SK-N-DZ (cell line): ENCODE measurements at regions not wholly inside any gene's neighbourhood (a gene's known extent, or its start where the extent isn't known, plus 50 kb on each side); places are given as distances from the start of the nearest gene placed in this dataset.
A peak's percentile ranks its signal among the peaks of the same experiment; 100 is the strongest.
"Not testable (repeated sequence)": the region's sequence is repeated elsewhere in the genome, so short reads cannot be mapped to it uniquely, and the experiment has no call there.

Experiments used
- DNase-seq: peaks from one replicate; pipeline ENCODE4 v3.0.0-alpha.2; 2015; ENCODE audit warnings: low spot score

GRCh38 chrY:12359867-12360266 is 341.2 kb upstream of the USP9Y start:
- no peak for DNase-seq

- DNase-seq, result no peak
These were observed 340.5 kb upstream of the USP9Y start for GRCh38 chrY:12360496-12360895.

DNA sequence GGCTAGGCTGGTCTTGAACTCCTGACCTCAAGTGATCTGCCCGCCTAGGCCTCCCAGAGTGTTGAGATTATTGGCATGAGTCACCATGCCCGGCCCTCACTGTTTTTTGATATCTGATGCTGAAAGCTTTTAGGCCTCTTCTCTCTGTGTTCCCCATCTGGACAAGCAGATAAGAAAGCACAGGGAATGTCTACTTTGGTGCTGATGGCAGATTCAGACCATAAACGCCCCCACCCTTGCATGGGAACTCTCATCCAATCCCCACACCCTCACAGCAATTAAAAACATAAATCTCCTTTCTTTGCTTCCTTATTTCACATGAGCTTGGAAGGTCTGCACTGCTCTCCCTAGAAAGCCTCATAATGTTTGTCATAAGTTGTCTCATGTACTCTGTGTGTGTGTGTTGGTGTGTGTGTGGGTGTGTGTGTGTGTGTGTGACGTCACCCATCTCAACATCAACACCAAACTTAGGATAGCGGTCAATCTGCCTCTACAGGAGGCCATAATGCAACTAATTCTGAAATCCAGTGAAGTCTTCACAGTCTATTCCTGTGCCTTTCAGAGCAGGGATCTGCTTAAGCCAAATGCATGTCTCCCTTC is 335.6 kb upstream of the USP9Y start:
- no peak for DNase-seq

GRCh38 chrY:12374588-12374987 is 326.4 kb upstream of the USP9Y start:
- not testable (repeated sequence) for DNase-seq

DNA sequence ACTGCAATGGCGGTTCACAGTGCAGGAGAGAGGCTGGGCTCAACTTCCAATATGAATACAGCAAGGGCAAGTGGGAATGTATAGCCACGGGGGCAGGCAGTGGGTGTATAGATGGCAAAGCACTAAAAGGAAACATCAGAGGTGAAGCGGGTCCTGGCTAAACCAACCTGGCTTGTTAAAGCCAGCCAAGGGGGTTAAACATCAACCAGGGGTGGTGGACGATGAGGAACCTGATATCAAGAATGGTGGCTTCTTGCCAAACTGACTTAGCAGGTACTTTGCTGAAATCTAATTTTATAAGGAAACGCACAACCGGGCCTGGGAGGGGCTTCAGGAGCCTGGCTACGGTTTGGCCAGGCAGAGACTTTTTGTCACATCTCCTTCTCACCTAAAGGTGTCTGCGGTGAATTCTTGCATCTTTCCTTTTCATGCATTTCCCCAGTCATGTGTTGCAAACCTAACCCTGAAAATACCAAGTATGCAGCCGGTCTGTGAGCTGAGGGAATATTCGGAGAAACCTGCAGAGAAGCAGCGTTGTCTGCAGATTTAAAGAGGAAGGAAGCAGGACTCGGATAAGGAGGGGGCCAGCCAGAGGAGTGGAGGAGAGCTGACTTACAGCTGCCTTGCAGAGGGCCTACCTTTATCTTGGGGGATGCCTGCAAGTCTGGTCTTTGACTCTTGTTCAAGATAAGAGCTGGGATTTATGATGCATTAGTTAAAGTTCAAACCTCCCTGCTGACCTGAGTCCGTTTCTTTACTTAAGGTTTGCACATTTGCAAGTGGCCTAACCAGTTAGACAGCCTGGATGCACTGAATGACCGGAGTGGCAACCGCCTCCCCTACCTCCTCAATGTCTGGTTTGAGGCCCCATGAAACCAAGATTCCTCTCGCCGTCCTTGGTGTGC is 309.1 kb upstream of the USP9Y start:
- not testable (repeated sequence) for DNase-seq

DNA sequence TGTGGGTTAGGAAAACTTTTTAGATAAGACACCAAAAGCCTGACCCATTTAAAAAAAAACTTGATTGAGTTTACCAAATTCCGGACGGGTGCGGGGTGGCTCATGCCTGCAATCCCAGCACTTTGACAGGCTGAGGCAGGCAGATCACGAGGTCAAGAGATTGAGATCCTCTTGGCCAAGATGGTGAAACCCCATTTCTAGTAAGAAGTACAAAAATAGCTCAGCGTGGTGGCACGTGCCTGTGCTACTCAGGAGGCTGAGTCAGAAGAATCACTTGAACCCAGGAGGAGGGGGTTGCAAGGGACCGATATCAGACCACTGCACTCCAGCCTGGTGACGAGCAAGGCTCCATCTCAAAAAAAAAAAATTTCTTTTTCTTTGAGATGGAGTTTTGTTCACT is 307.8 kb upstream of the USP9Y start:
- no peak for DNase-seq

- DNase-seq, result not testable (repeated sequence)
These were observed 305.5 kb upstream of the USP9Y start for GRCh38 chrY:12395381-12396120.

DNA sequence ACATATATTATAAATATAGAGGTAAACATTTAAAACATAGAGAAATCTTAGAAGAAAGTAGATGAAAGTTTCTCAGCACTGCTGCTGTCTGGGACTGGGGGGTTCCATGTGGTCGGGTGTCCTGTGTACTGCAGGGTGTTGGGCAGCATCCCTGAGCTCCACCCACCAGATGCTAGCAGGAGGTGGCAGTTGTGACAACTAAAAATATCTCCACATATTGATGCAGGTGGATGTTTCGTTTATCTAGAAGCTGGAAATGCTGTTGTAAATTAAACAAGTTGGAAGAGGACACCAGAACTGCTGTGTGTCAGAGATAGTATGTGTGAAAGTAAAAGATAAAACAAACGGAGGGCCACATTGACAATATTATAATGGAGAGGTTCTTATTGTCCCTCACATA is 297.1 kb upstream of the USP9Y start:
- no peak for DNase-seq

GRCh38 chrY:12408236-12408635 is 292.8 kb upstream of the USP9Y start:
- DNase-seq, result no peak

DNA sequence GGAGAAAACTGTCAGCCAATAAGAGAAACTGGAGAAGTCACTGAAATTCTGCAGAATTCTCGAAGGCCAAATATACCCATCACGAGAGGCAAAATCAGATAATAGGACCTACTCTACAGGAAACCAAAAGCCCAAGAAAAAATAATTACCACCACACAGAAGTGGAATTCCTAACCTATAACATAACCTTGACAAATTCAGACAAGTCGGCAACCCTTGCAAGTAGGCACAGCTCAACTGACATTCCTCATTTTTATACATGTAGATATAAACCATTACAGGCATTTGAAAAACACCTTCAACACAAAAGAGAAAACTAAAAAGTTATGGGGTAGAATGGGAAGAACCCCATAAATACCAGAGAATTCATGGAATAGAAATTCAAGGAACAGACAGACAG is 290.3 kb upstream of the USP9Y start:
- DNase-seq, result no peak

DNA sequence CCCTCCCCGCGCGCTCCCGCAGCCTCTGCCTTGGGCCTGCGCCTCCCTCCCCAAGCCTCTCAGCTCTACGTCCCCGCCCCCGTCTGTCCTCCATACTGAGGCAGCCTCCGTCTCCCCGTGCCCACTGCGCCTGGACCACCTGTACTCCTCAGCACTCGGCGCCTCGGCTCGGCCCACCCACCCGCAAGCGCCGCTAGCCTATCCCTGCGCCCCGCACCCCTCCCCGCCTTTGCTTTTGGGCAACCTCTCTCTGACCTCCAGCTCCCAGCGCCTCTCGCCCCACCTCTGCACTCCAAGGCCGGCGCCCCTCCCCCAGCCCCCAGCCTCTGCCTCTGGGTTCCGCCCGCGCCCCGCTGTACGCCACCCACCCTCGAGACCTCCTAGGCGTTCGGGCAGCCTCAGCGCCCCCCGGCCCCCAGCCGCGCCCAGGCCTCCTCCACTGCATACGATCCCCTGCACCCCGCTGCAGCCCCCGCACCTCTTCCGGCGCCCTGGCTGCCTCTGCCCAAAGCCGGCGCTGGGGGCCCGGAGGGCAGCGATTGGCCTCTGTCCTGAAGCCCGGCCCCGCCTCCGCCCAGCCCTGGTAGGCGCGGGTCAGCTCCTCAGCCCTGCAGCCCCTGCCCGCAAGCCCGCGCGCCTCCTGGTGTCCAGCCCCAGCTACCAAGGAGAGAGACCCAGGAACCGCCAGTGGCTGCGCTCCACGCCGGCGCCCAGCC is 279.8 kb upstream of the USP9Y start:
- no peak for DNase-seq

DNA sequence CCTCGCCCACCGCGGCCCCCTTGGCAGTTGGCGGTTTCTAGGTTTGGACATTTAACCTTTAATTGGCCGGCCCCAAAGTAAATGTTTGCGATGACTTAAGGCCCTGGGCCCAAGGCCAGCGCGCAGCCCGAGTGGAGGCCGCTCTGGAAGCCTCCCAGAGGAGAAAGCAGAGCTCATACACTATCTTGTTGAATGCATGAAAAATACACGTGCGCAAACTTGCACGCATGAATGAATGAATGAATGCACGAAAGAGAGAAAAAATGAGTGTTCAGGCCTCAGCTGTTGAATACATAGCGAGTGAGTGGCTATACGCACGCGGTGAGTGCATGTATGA is 279.3 kb upstream of the USP9Y start:
- DNase-seq, result no peak

- DNase-seq, result no peak
These were observed 278.5 kb upstream of the USP9Y start for GRCh38 chrY:12422536-12422935.

DNA sequence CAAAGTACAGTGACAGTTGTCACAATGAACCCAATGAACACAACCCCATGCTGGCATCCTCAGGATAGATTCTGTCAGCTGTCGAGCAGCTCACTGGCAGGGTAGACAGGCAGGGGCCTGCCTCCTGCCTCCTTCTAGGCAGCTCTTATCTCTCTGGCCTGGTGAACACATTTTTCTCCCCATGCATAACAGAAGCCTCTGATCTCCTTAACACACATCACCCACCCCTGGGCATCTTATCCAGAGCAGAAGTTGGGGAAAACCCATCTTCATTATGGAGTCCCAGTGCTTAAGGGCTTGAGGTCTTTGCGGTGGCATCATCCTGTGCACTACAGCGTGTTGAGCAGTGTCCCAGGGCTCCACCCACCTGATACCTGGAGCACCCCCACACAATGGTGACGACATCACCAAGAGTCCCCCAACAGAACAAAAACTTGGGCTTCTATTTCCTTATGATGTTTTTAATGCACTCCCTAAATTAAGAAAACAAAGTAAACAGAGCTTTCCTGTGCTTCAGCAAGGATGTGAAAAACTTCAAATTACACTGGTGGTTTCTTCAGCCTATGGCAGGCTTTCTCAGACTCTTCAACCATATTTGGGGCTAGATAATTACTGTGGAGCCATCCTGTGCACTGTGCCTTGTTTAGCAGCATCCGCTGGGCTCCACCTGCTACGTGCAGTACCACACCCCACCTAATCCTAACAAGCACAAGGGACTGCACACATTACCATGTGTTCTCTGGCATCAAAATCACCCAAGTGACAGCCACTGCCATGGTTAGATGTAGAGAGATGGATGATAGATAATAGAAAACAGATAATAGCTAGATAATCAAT is 277.4 kb upstream of the USP9Y start:
- DNase-seq, result no peak

DNA sequence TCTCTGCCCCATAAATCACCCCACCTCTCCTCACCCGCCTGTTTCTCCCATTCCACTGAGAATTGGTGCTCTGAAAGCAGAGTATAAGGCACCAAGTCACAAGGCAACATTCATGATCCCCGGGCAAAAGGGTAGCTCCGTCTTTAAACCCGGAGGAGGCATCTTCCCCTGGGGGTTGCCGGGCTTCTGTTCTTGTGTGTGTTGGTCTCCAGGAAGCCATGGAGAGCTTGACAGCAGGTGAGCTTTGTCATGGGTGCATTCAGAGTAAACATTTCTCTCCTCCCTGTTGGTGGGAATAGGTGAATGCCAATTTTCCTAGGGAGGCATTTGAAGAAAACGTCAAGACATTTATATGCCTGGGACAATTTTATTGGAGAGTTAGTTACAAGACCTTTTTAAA is 275.5 kb upstream of the USP9Y start:
- no peak for DNase-seq

- DNase-seq, result no peak
These were observed 273.7 kb upstream of the USP9Y start for GRCh38 chrY:12427361-12427760.

DNA sequence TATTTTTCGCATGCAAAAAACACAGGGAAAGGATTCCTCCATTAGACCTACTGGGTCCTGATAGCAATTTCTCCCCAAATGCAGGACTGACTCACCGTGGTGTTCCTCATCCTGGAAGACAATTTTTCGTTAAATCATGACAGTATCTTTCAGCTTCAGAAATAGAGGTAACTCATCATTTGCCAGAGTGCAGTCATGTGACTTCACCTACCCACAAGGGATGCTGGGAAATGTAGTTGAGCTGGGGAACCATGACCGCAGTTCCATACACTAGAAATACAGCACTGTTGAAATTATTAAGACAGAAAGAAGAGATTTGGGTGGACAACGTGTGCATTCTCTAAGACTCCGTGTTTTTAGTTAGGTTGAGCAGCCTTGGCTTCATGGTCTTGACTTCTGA is 269.5 kb upstream of the USP9Y start:
- DNase-seq, result no peak

DNA sequence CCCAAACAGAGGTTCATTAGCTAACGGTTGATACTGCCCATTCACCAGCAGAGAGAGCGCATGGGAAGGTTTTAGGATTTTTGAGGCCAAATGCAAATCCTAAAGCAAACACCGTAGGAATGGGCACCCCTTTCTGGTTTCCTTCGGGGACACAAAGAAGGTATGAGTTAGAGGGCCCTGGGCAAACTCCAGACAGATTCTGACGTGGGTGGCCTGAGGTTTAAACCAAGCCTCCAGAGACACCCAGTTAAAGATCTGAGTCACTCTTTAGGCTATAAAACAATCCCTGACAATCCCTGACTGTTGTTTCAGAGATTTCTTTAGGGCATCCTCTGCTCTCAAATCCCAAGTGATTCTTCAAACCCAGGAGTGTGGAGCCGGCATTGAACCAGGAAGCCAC is 262.2 kb upstream of the USP9Y start:
- not testable (repeated sequence) for DNase-seq

- no peak for DNase-seq
These were observed 256.8 kb upstream of the USP9Y start for GRCh38 chrY:12444200-12444599.

GRCh38 chrY:12446486-12447265 is 254.4 kb upstream of the USP9Y start:
- DNase-seq, result peak; percentile 0
